Spleen (tissue), 11 donors: ENCODE measurements at regions not wholly inside any gene's neighbourhood (a gene's known extent, or its start where the extent isn't known, plus 50 kb on each side); places are given as distances from the start of the nearest gene placed in this dataset.

Experiments
- DNase-seq: peaks from one replicate; pipeline ENCODE4 v3.0.0-alpha.2; 2020
- H3K27ac ChIP-seq, 8 donors: fragments of 200-600 bp; sonication (generic) in 7 of 8; 1 replicate in 4 of 8; 2 replicates in 4 of 8; pipeline versions ENCODE4 v1.5.0 to v1.8.0; 2016 to 2021; ENCODE audit warnings: inconsistent platforms in 4 of 8, mild to moderate bottlenecking in 4 of 8, moderate library complexity in 1 of 8
- H3K27me3 ChIP-seq, 7 donors: fragments of 200-600 bp; sonication (generic) in 6 of 7; replicated peaks in 1 of 7; 1 replicate in 4 of 7; 2 replicates in 3 of 7; pipeline versions ENCODE4 v1.5.0 to v1.8.0; 2016 to 2021; ENCODE audit warnings: inconsistent platforms in 3 of 7, mild to moderate bottlenecking in 1 of 7
- H3K36me3 ChIP-seq, 6 donors: fragments of 200-600 bp; sonication (generic) in 5 of 6; 1 replicate in 4 of 6; 2 replicates in 2 of 6; pipeline versions ENCODE4 v1.5.0 to v1.8.0; 2016 to 2021; ENCODE audit warnings: inconsistent platforms in 2 of 6
- H3K4me1 ChIP-seq, 6 donors: fragments of 200-600 bp; sonication (generic) in 5 of 6; 1 replicate in 3 of 6; 2 replicates in 3 of 6; pipeline versions ENCODE4 v1.5.0 to v1.8.0; 2016 to 2021; ENCODE audit warnings: inconsistent platforms in 3 of 6
- H3K4me3 ChIP-seq, 8 donors: fragments of 200-600 bp; sonication (generic) in 7 of 8; 1 replicate in 4 of 8; 2 replicates in 4 of 8; pipeline versions ENCODE4 v1.5.0 to v1.8.0; 2016 to 2021; ENCODE audit warnings: inconsistent platforms in 4 of 8, mild to moderate bottlenecking in 4 of 8, moderate library complexity in 2 of 8
- H3K9me3 ChIP-seq, 8 donors: fragments of 200-600 bp; sonication (generic) in 7 of 8; 1 replicate in 4 of 8; 2 replicates in 4 of 8; pipeline versions ENCODE4 v1.5.0 to v1.8.0; 2016 to 2021; ENCODE audit warnings: inconsistent platforms in 4 of 8
- POLR2A ChIP-seq, 3 donors: fragments of 450-650 bp; IDR thresholded peaks; one replicate each; pipeline ENCODE4 v1.5.1; 2017; ENCODE audit warnings: antibody characterized with exemption in 3 of 3, mild to moderate bottlenecking in 1 of 3
- POLR2AphosphoS5 ChIP-seq, 3 donors: sonication (generic); formaldehyde crosslinking; IDR thresholded peaks; one replicate each; pipeline ENCODE4 v1.5.1; 2017; ENCODE audit warnings: antibody characterized with exemption in 3 of 3
- WGBS, 5 donors: extraction: QIAGEN DNeasy Blood & Tissue Kit in 3 of 5; methylation state at CpG; one replicate each; pipeline versions ENCODE4 v1.1.5 to v1.1.7; 2013 to 2018; 5-methylcytosine and 5-hydroxymethylcytosine counted together
- intact Hi-C: fragments of 100-400 bp; cut with DNase I; formaldehyde crosslinking; loops from one replicate; pipeline ENCODE4 v1.15.0; 2023; ENCODE audit warnings: low total_unique reads
- TF ChIP-seq, protein P1 (sequence below), 11 experiments: fragments of 200-600 bp in 7 of 11; fragments of 450-650 bp in 4 of 11; sonication (generic) in 4 of 11; IDR thresholded peaks in 8 of 11; conservative IDR thresholded peaks in 3 of 11; 1 replicate in 7 of 11; 2 replicates in 4 of 11; pipeline versions ENCODE4 v1.4.0 to v1.8.0; 2016 to 2021; ENCODE audit warnings: antibody characterized with exemption in 11 of 11, inconsistent platforms in 4 of 11, mild to moderate bottlenecking in 1 of 11
- donor health status: healthy with polysubstance abuse.
- donor health status: DM: no; HTN: no; CAD: no; lungs with moderate emphysema.
- donor health status: DM: no; HTN: no; CAD: no.
- donor health status: Bipolar disorder and iron deficiency.
- donor health status: healthy.
- donor health status: DM: no; HTN: no; CAD: no.
- donor health status: DM: yes; HTN: yes; CAD: no.

DNA sequence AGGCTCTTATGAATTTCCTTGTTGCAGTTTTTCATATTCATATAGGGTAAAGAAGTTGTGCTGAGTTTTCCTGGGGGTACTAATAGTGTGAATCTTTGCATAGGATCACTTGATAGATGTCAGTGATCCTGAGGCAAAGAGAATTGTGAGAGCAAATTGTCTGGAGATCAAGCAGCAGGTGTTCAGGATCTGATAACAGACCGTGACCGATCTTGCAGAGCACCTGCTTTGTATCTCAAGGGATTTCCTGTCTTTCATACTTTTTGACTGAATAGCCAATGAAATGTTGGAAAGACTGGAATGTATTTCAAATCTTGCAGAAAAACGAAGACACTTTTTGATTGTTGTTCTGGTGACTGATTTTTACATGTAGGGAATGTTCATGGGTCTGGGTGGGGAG is 914.5 kb downstream of the STIM2 start:
- no peak for TF ChIP-seq POLR2AphosphoS5 (IDR thresholded peaks at IDR 0.05)
- Histone ChIP-seq H3K27me3 (no peaks in the 10 kb centered on the region), H3K36me3 (no peaks in the 10 kb centered on the region), H3K4me1 (no peaks in the 10 kb centered on the region), H3K27ac (no peak overlapping the region), H3K9me3 (peaks cover 0 to 14% (median 0%) of the 10 kb centered on the region in 8 donors), H3K4me3 (no peak overlapping the region)
- DNase-seq, result no peak
- WGBS, 5 donors, result 40 to 64% (median 53%) methylated on average over 3 of the region's 3 CpGs
- intact Hi-C loops, result no loop called here

DNA sequence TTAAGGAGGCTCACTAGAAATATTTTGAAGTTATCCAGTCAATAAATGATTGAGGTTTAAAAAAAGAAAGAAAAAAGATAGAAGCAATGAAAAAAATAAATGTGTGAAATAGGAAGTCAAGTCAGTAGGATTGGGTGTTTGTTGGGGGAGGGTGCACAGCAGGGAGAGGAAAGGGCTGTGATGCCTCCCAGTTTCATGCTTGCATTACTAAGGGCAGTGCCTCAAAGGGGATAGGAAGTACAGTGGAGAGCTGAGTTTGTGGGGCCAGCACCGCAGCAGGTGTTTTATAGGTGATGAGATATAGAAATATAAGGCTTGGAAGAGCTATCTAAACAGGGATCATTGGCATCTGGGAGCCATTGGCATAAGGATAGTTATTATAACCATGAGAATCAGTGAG is 919.2 kb downstream of the STIM2 start:
- TF ChIP-seq, protein P1, sequence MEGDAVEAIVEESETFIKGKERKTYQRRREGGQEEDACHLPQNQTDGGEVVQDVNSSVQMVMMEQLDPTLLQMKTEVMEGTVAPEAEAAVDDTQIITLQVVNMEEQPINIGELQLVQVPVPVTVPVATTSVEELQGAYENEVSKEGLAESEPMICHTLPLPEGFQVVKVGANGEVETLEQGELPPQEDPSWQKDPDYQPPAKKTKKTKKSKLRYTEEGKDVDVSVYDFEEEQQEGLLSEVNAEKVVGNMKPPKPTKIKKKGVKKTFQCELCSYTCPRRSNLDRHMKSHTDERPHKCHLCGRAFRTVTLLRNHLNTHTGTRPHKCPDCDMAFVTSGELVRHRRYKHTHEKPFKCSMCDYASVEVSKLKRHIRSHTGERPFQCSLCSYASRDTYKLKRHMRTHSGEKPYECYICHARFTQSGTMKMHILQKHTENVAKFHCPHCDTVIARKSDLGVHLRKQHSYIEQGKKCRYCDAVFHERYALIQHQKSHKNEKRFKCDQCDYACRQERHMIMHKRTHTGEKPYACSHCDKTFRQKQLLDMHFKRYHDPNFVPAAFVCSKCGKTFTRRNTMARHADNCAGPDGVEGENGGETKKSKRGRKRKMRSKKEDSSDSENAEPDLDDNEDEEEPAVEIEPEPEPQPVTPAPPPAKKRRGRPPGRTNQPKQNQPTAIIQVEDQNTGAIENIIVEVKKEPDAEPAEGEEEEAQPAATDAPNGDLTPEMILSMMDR (IDR thresholded peaks at IDR 0.05 in 8 of 11, conservative IDR thresholded peaks at IDR 0.05 in 3 of 11), result no peak
- no peak for TF ChIP-seq POLR2A (IDR thresholded peaks at IDR 0.05)
- TF ChIP-seq POLR2AphosphoS5 (IDR thresholded peaks at IDR 0.05), result no peak
- no peaks in the 10 kb centered on the region for H3K27me3 ChIP-seq
- DNase-seq, result no peak
- H3K9me3 ChIP-seq, result peaks cover 0 to 8% (median 0%) of the 10 kb centered on the region in 8 donors
- H3K4me3 ChIP-seq, result no peak overlapping the region
- no peak overlapping the region for H3K27ac ChIP-seq
- no peaks in the 10 kb centered on the region for H3K36me3 ChIP-seq
- H3K4me1 ChIP-seq, result no peaks in the 10 kb centered on the region
- WGBS, 5 donors, result 59 to 80% (median 65%) methylated on average over 1 of the region's 1 CpG
- intact Hi-C loops, result no loop called here

DNA sequence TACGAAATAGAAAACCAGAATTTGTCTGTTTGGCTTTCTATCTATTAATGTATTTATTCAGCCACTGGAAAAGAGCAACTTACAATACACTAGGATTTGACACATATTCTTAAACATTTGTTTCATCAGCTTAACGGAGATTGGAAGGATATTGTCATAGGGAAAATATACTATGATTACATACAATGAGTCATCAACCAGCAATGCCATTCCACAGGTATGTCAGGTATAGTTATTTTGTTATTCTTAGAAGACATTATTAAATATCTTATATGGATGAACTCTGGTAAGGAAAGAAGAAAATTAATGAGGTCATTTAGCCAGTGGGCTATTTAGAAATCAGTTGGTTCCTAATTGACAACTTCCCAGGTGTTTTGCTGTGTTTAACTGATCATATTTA is 926.6 kb downstream of the STIM2 start:
- TF ChIP-seq, protein P1 (IDR thresholded peaks at IDR 0.05 in 8 of 11, conservative IDR thresholded peaks at IDR 0.05 in 3 of 11), result no peak
- TF ChIP-seq POLR2A (IDR thresholded peaks at IDR 0.05) (no peak), POLR2AphosphoS5 (IDR thresholded peaks at IDR 0.05) (no peak)
- WGBS, 5 donors, result 63 to 82% (median 77%) methylated on average over 2 of the region's 2 CpGs
- H3K36me3 ChIP-seq, result no peaks in the 10 kb centered on the region
- H3K4me1 ChIP-seq, result no peaks in the 10 kb centered on the region
- intact Hi-C loops, result no loop called here
- H3K4me3 ChIP-seq, result no peak overlapping the region
- no peak overlapping the region for H3K27ac ChIP-seq
- H3K9me3 ChIP-seq, result no peaks in the 10 kb centered on the region
- H3K27me3 ChIP-seq, result no peaks in the 10 kb centered on the region
- no peak for DNase-seq

DNA sequence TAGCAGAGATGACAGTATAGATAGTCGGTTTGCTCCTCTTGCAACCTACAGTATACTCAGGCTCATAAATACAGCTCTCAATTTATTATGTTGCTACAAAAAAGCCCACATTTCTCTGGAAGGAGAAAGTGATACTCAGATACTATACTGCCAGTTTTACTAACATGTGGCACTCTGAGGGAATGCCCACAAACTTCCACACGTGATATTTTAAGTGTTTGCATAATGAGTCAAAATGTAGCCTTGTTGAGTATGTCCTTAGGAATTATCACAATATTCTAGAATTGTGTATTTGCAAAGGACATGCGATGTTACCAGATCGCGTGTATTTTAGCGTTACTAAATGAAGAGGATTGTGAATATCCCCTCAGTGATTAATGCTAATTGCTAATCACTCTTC is 929.1 kb downstream of the STIM2 start:
- Histone ChIP-seq H3K27me3 (no peaks in the 10 kb centered on the region), H3K36me3 (no peaks in the 10 kb centered on the region), H3K4me1 (no peaks in the 10 kb centered on the region), H3K4me3 (no peak overlapping the region), H3K9me3 (no peaks in the 10 kb centered on the region), H3K27ac (no peak overlapping the region)
- 82 to 93% (median 83%) methylated on average over 6 of the region's 6 CpGs for WGBS, 5 donors
- DNase-seq, result no peak
- intact Hi-C loops, result no loop called here
- TF ChIP-seq POLR2AphosphoS5 (IDR thresholded peaks at IDR 0.05) (no peak), POLR2A (IDR thresholded peaks at IDR 0.05) (no peak)

DNA sequence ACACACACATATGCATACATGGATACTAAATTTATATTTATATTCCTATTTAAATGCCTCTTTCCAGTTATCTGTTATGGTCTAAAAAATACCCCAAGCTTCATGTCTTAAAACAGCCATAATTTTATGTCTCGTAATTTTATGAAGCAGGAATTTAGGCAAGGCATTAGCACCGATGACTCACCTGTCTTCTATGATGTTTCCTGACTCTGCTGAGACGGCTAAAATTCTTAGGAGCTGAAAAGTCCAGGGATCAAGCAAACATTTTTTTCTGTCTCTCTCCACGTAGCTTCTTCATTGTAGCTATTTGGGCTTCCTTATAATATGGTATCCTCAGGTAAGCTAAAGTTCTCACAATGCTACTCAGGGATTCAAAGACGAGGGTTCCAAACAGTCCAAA is 930.3 kb downstream of the STIM2 start:
- intact Hi-C loops, result no loop called here
- 76 to 88% (median 79%) methylated on average over 5 of the region's 5 CpGs for WGBS, 5 donors
- Histone ChIP-seq H3K27me3 (no peaks in the 10 kb centered on the region), H3K9me3 (no peaks in the 10 kb centered on the region), H3K36me3 (no peaks in the 10 kb centered on the region), H3K4me3 (no peak overlapping the region), H3K27ac (no peak overlapping the region), H3K4me1 (no peaks in the 10 kb centered on the region)
- no peak for DNase-seq
- no peak for TF ChIP-seq POLR2AphosphoS5 (IDR thresholded peaks at IDR 0.05)
- TF ChIP-seq POLR2A (IDR thresholded peaks at IDR 0.05), result no peak
- TF ChIP-seq, protein P1 (IDR thresholded peaks at IDR 0.05 in 8 of 11, conservative IDR thresholded peaks at IDR 0.05 in 3 of 11), result no peak
